ENCODE measurements at regions not wholly inside any gene's neighbourhood (a gene's known extent, or its start where the extent isn't known, plus 50 kb on each side); places are given as distances from the start of the nearest gene placed in this dataset.

DNA sequence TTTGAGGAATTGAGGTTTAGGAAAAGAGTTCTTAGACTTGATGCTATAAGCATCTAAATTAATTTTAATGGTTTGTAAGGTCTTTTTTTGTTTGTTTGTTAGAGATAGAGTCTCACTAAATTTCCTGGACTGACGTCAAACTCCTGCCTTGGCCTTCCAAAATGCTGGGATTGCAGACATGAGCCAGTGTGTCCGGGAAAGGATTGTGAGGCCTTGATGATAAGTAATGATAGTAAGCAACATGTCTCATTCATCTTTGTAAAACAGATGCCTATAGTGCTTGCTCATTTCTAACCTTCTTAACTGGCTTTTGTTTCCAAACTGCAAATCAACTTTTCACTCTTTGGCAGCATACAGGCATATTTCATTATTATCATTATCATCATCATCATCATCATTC is 176.0 kb upstream of the KCND2 start:
- H3K27me3 ChIP-seq (ENCODE audit: control insufficient read depth in 4 of 4, insufficient read depth in 4 of 4, low read length in 3 of 4): no peaks in the 10 kb centered on the region
- H3K4me3 ChIP-seq (ENCODE audit: low read depth in 1 of 3, low read length in 3 of 3): no peak overlapping the region
- DNase-seq (ENCODE audit: low spot score): no peak
- no peak overlapping the region for H3K9ac ChIP-seq (ENCODE audit: low read depth in 1 of 2, low read length in 2 of 2)
- no peaks in the 10 kb centered on the region for H3K4me1 ChIP-seq (ENCODE audit: control insufficient read depth in 4 of 4, insufficient read depth in 4 of 4, low read length in 3 of 4)
- peaks cover 0 to 2% (median 0%) of the 10 kb centered on the region in 4 donors for H3K9me3 ChIP-seq (ENCODE audit: control insufficient read depth in 4 of 4, low read length in 3 of 4)
- TF ChIP-seq GABPA (IDR thresholded peaks at IDR 0.05 in 1 of 2, conservative IDR thresholded peaks at IDR 0.05 in 1 of 2): no peak
- H3K36me3 ChIP-seq (ENCODE audit: control insufficient read depth in 4 of 4, insufficient read depth in 3 of 4, low read depth in 1 of 4, low read length in 3 of 4): no peaks in the 10 kb centered on the region
- no peak overlapping the region for H3K27ac ChIP-seq (ENCODE audit: low read depth in 1 of 2, low read length in 2 of 2)
- WGBS: 62% methylated on average over 2 of the region's 2 CpGs

DNA sequence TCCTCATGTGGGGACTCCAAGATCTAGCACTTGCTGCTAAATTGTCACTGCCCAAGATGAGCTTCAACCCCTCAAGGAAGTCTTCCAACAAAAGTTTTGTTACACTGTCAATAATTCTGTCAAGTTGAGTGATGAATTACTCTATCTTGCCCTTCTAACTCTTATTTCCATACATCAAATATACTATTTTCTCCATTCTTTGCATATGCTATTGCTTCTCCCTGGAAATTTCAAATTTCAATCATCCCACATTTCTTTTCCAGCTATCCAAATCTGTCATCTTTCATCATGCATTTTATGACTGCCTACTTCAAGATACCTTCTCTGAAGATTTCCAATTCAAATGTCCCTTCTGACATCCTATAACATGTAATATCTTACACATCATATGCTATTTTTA is 175.2 kb upstream of the KCND2 start:
- Histone ChIP-seq H3K36me3 (ENCODE audit: control insufficient read depth in 4 of 4, insufficient read depth in 3 of 4, low read depth in 1 of 4, low read length in 3 of 4) (no peaks in the 10 kb centered on the region), H3K4me3 (ENCODE audit: low read depth in 1 of 3, low read length in 3 of 3) (no peak overlapping the region), H3K27ac (ENCODE audit: low read depth in 1 of 2, low read length in 2 of 2) (no peak overlapping the region), H3K4me1 (ENCODE audit: control insufficient read depth in 4 of 4, insufficient read depth in 4 of 4, low read length in 3 of 4) (no peaks in the 10 kb centered on the region), H3K9me3 (ENCODE audit: control insufficient read depth in 4 of 4, low read length in 3 of 4) (peaks cover 0 to 2% (median 0%) of the 10 kb centered on the region in 4 donors), H3K27me3 (ENCODE audit: control insufficient read depth in 4 of 4, insufficient read depth in 4 of 4, low read length in 3 of 4) (no peaks in the 10 kb centered on the region), H3K9ac (ENCODE audit: low read depth in 1 of 2, low read length in 2 of 2) (no peak overlapping the region)
- DNase-seq (ENCODE audit: low spot score): no peak
- TF ChIP-seq, protein P1, sequence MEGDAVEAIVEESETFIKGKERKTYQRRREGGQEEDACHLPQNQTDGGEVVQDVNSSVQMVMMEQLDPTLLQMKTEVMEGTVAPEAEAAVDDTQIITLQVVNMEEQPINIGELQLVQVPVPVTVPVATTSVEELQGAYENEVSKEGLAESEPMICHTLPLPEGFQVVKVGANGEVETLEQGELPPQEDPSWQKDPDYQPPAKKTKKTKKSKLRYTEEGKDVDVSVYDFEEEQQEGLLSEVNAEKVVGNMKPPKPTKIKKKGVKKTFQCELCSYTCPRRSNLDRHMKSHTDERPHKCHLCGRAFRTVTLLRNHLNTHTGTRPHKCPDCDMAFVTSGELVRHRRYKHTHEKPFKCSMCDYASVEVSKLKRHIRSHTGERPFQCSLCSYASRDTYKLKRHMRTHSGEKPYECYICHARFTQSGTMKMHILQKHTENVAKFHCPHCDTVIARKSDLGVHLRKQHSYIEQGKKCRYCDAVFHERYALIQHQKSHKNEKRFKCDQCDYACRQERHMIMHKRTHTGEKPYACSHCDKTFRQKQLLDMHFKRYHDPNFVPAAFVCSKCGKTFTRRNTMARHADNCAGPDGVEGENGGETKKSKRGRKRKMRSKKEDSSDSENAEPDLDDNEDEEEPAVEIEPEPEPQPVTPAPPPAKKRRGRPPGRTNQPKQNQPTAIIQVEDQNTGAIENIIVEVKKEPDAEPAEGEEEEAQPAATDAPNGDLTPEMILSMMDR (IDR thresholded peaks at IDR 0.05; ENCODE audit: low read depth, low read length, missing input control): no peak
- TF ChIP-seq JUND (IDR thresholded peaks at IDR 0.05): no peak
- TF ChIP-seq RAD21 (IDR thresholded peaks at IDR 0.05): no peak
- TF ChIP-seq HNF4G (IDR thresholded peaks at IDR 0.05): no peak
- TF ChIP-seq EGR1 (IDR thresholded peaks at IDR 0.05; ENCODE audit: low read depth in 2 of 2): no peak

DNA sequence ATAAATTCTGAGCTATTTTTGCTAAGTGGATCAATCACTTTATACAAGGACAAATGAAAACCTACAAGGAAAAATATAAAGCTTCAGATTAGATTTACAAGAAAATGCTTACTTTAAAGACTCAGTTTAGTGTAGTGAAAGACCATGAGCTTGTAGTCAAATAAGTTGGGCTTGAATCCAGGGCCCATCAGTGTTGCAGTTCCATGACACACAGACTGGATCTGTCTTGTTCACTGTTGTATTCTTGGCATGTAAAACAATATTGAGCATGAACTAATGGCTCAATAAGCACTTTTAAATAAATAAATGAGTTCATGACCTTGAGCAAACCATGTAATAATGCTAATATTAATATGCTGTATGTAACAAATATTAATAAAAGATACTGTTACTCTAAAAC is 164.6 kb upstream of the KCND2 start:
- Histone ChIP-seq H3K36me3 (ENCODE audit: control insufficient read depth in 4 of 4, insufficient read depth in 3 of 4, low read depth in 1 of 4, low read length in 3 of 4) (no peaks in the 10 kb centered on the region), H3K27ac (ENCODE audit: low read depth in 1 of 2, low read length in 2 of 2) (no peak overlapping the region), H3K4me3 (ENCODE audit: low read depth in 1 of 3, low read length in 3 of 3) (no peak overlapping the region), H3K4me1 (ENCODE audit: control insufficient read depth in 4 of 4, insufficient read depth in 4 of 4, low read length in 3 of 4) (no peaks in the 10 kb centered on the region), H3K27me3 (ENCODE audit: control insufficient read depth in 4 of 4, insufficient read depth in 4 of 4, low read length in 3 of 4) (no peaks in the 10 kb centered on the region), H3K9ac (ENCODE audit: low read depth in 1 of 2, low read length in 2 of 2) (no peak overlapping the region), H3K9me3 (ENCODE audit: control insufficient read depth in 4 of 4, low read length in 3 of 4) (peaks cover 0 to 4% (median 0%) of the 10 kb centered on the region in 4 donors)
- DNase-seq (ENCODE audit: low spot score): no peak
- TF ChIP-seq RXRA (IDR thresholded peaks at IDR 0.05): no peak
- TF ChIP-seq, protein P2, sequence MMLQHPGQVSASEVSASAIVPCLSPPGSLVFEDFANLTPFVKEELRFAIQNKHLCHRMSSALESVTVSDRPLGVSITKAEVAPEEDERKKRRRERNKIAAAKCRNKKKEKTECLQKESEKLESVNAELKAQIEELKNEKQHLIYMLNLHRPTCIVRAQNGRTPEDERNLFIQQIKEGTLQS (IDR thresholded peaks at IDR 0.05): no peak

DNA sequence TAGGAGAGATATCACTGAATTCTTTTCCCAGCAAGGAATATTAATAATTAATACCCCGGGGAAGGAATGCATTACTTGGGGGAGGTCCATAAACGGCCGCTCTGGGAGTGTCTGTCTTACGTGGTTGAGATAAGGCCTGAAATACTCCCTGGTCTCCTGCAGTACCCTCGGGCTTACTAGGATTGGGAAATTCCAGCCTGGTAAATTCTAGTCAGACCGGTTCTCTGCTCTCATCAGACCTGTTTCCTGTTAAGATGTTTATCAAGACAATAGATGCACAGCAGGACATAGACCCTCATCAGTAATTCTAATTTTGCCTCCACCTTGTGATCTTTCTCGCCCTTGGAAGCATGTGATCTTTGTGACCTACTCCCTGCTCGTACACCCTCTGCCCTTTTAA is 162.8 kb upstream of the KCND2 start:
- no peak overlapping the region for H3K9ac ChIP-seq (ENCODE audit: low read depth in 1 of 2, low read length in 2 of 2)
- H3K9me3 ChIP-seq (ENCODE audit: control insufficient read depth in 4 of 4, low read length in 3 of 4): peaks cover 0 to 10% (median 0%) of the 10 kb centered on the region in 4 donors
- DNase-seq (ENCODE audit: low spot score): no peak
- no peak for TF ChIP-seq GABPA (IDR thresholded peaks at IDR 0.05 in 1 of 2, conservative IDR thresholded peaks at IDR 0.05 in 1 of 2)
- TF ChIP-seq HNF4A (conservative IDR thresholded peaks at IDR 0.05): no peak
- no peaks in the 10 kb centered on the region for H3K36me3 ChIP-seq (ENCODE audit: control insufficient read depth in 4 of 4, insufficient read depth in 3 of 4, low read depth in 1 of 4, low read length in 3 of 4)
- WGBS: 73% methylated on average over 8 of the region's 8 CpGs
- H3K27me3 ChIP-seq (ENCODE audit: control insufficient read depth in 4 of 4, insufficient read depth in 4 of 4, low read length in 3 of 4): peaks cover 0 to 2% (median 0%) of the 10 kb centered on the region in 4 donors
- no peak overlapping the region for H3K27ac ChIP-seq (ENCODE audit: low read depth in 1 of 2, low read length in 2 of 2)
- no peak overlapping the region for H3K4me3 ChIP-seq (ENCODE audit: low read depth in 1 of 3, low read length in 3 of 3)
- H3K4me1 ChIP-seq (ENCODE audit: control insufficient read depth in 4 of 4, insufficient read depth in 4 of 4, low read length in 3 of 4): no peaks in the 10 kb centered on the region

All from liver (tissue), 8 donors.